ENCODE measurements at regions not wholly inside any gene's neighbourhood (a gene's known extent, or its start where the extent isn't known, plus 50 kb on each side); places are given as distances from the start of the nearest gene placed in this dataset.

DNA sequence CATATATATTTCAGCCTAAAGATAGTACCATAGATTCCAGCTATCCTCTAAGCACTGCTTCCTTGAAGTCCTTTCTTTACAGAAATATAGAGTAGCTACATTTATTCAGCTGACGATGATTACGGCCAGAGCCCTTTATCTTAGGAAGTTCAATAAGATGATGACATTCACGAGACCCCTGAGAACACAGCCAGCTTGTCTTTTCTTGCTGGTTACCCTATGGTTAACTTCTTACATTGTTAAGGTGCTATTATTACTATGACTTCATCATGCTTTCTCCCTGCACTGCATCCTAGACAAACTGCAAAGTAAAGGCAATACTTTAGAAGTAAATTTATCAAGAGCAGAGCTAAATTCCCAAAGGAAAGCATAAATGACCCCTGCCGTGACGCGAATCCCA is 214.4 kb upstream of the LRFN5 start:
- Histone ChIP-seq H3K79me2 (ENCODE audit: insufficient read depth, low read length) (no peaks in the 10 kb centered on the region), H3K36me3 (replicated peaks in 1 of 2; ENCODE audit: control insufficient read depth in 1 of 2, insufficient read depth in 2 of 2, low read length in 2 of 2) (no peaks in the 10 kb centered on the region), H3K9ac (ENCODE audit: insufficient read depth, low read depth, low read length) (no peak overlapping the region), H4K20me1 (ENCODE audit: insufficient read depth, low read length) (no peaks in the 10 kb centered on the region), H3K27me3 (ENCODE audit: control insufficient read depth in 1 of 2, insufficient read depth in 2 of 2, low read length in 2 of 2) (no peaks in the 10 kb centered on the region), H3K9me3 (ENCODE audit: low read length) (peaks cover 57% of the 10 kb centered on the region), H3K4me2 (ENCODE audit: low read depth, low read length) (no peak overlapping the region), H3K27ac (ENCODE audit: extremely low read length, insufficient read depth, low read length) (no peak overlapping the region), H3K4me1 (ENCODE audit: insufficient read depth, low read length) (no peaks in the 10 kb centered on the region), H3K4me3 (replicated peaks in 1 of 3; ENCODE audit: insufficient read depth in 1 of 3, low read depth in 2 of 3, low read length in 3 of 3) (no peak overlapping the region), H2AFZ (ENCODE audit: low read length) (no peak overlapping the region)
- in situ Hi-C loops (cut with HindIII; ENCODE audit: extremely low pct_ligation_motif_present, low pct_unique_long_range_greater_than_20kb) (no loop called here), intact Hi-C loops (cut with micrococcal nuclease; ENCODE audit: unreplicated experiment) (no loop called here)
- ChIA-PET POLR2A (no interaction called here), CTCF (ENCODE audit: low intra/inter-chr PET ratio, low total read pairs) (no interaction called here)
- FAIRE-seq (no peak), ATAC-seq (no peak), DNase-seq (ENCODE audit: low spot score) (no peak)
- no TSS peak for BruUV-seq (replicated peaks)
- no peak for TF ChIP-seq KIAA2018 (CRISPR knock-in tag; IDR thresholded peaks at IDR 0.05; ENCODE audit: borderline replicate concordance)
- no peak for TF ChIP-seq FOXA3 (CRISPR knock-in tag; IDR thresholded peaks at IDR 0.05)
- no peak for TF ChIP-seq HNRNPK (IDR thresholded peaks at IDR 0.05; ENCODE audit: low read depth, low read length, poor library complexity, severe bottlenecking)
- TF ChIP-seq ZNF790 (CRISPR knock-in tag; IDR thresholded peaks at IDR 0.05; ENCODE audit: borderline replicate concordance), result no peak
- no peak for TF ChIP-seq ZNF562 (CRISPR knock-in tag; IDR thresholded peaks at IDR 0.05; ENCODE audit: borderline replicate concordance)
- no peak for TF ChIP-seq ZFP41 (CRISPR knock-in tag; IDR thresholded peaks at IDR 0.05; ENCODE audit: borderline replicate concordance)
- TF ChIP-seq FOXJ3 (CRISPR knock-in tag; IDR thresholded peaks at IDR 0.05; ENCODE audit: borderline replicate concordance), result no peak
- TF ChIP-seq ZNF567 (CRISPR knock-in tag; IDR thresholded peaks at IDR 0.05; ENCODE audit: borderline replicate concordance), result no peak
- TF ChIP-seq, protein P1, sequence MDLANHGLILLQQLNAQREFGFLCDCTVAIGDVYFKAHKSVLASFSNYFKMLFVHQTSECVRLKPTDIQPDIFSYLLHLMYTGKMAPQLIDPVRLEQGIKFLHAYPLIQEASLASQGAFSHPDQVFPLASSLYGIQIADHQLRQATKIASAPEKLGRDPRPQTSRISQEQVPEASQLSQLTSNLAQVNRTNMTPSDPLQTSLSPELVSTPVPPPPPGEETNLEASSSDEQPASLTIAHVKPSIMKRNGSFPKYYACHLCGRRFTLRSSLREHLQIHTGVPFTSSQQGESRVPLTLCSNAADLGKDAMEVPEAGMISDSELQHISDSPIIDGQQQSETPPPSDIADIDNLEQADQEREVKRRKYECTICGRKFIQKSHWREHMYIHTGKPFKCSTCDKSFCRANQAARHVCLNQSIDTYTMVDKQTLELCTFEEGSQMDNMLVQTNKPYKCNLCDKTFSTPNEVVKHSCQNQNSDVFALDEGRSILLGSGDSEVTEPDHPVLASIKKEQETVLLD (CRISPR knock-in tag; IDR thresholded peaks at IDR 0.05; ENCODE audit: low read depth), result no peak
- TF ChIP-seq RCOR2 (CRISPR knock-in tag; IDR thresholded peaks at IDR 0.05), result no peak
- TF ChIP-seq ZNF788 (CRISPR knock-in tag; IDR thresholded peaks at IDR 0.05; ENCODE audit: borderline replicate concordance), result no peak
- TF ChIP-seq KAT2B (IDR thresholded peaks at IDR 0.05; ENCODE audit: borderline replicate concordance, low read depth, low read length), result no peak
- TF ChIP-seq AKAP8 (CRISPR knock-in tag; IDR thresholded peaks at IDR 0.05), result no peak
- TF ChIP-seq MEIS2 (CRISPR knock-in tag; IDR thresholded peaks at IDR 0.05), result no peak
- no peak for TF ChIP-seq SRSF1 (optimal IDR thresholded peaks at IDR 0.05; ENCODE audit: low read depth, low read length)
- 3% methylated on average over 6 of the region's 6 CpGs for WGBS (ENCODE audit: low lambda C conversion rate)

Measured in HepG2 (cell line).